Activated CD8-positive, alpha-beta memory T cell treated with anti-CD3 and anti-CD28 coated beads for 36 hours (primary cell): ENCODE measurements at regions not wholly inside any gene's neighbourhood (a gene's known extent, or its start where the extent isn't known, plus 50 kb on each side); places are given as distances from the start of the nearest gene placed in this dataset.
"Not testable (repeated sequence)": the region's sequence is repeated elsewhere in the genome, so short reads cannot be mapped to it uniquely, and the experiment has no call there.

Source experiments
- CTCF ChIA-PET: fragments of 350-600 bp; sonication (Branson Sonifier 250); formaldehyde crosslinking; loops from one replicate; lab custom pipeline; 2021; ENCODE audit warnings: antibody characterized with exemption; lab: Charles Lee
- POLR2A ChIA-PET: fragments of 350-600 bp; sonication (Branson Sonifier 250); formaldehyde crosslinking; loops from one replicate; lab custom pipeline; 2021; ENCODE audit warnings: antibody characterized with exemption; lab: Charles Lee

- CTCF ChIA-PET, result no interaction called here
- POLR2A ChIA-PET, result no interaction called here
Observed at GRCh38 chr17:51347851-51348584, 87.7 kb downstream of the UTP18 start.

GRCh38 chr17:51351080-51351479 lies 90.7 kb downstream of the UTP18 start:
- ChIA-PET CTCF (no interaction called here), POLR2A (no interaction called here)

DNA sequence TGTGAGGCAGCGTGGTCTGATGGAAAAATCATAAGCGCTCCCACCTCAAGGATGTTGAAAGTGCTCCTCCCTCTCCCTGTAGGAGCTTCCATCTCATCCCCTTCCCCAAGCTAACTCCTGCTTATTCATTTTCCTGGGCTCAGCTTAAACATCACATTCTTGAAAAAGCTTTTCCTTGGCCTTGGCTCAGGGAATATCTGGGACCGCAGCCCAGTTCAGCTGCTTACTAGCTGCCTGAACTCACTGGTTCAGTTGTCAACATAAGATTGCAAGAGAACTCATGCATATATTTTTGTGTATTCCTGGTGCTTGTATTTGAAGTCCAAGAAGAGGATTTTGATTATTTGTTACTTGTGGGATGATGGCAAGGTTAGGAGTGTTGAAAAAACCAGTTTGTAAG lies 91.5 kb downstream of the UTP18 start:
- ChIA-PET POLR2A (no interaction called here), CTCF (no interaction called here)

- ChIA-PET CTCF (no interaction called here), POLR2A (no interaction called here)
Observed at GRCh38 chr17:51352798-51353197, 92.5 kb downstream of the UTP18 start.

- POLR2A ChIA-PET, result no interaction called here
- CTCF ChIA-PET, result no interaction called here
Observed at GRCh38 chr17:51353296-51353695, 93.0 kb downstream of the UTP18 start.

DNA sequence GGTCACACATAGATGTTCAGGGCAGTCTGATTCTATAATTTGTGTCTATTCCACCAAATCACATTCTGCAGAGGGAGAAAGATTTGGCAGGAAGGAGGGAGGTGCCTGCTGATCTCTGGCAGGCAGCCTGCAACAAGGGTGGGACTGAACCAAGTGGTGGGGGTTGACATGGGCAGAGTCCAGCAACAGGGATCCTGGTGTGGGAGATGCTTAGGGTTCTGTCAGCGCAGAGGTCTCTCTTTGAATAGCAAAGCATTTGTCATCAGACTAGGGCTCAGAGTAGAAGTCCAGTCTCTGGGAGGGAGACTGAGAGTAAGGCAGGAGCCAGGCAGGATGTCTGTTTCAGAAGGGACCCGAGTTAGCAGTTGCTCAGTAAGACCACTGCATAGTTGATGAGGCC lies 94.6 kb downstream of the UTP18 start:
- ChIA-PET CTCF (no interaction called here), POLR2A (no interaction called here)

DNA sequence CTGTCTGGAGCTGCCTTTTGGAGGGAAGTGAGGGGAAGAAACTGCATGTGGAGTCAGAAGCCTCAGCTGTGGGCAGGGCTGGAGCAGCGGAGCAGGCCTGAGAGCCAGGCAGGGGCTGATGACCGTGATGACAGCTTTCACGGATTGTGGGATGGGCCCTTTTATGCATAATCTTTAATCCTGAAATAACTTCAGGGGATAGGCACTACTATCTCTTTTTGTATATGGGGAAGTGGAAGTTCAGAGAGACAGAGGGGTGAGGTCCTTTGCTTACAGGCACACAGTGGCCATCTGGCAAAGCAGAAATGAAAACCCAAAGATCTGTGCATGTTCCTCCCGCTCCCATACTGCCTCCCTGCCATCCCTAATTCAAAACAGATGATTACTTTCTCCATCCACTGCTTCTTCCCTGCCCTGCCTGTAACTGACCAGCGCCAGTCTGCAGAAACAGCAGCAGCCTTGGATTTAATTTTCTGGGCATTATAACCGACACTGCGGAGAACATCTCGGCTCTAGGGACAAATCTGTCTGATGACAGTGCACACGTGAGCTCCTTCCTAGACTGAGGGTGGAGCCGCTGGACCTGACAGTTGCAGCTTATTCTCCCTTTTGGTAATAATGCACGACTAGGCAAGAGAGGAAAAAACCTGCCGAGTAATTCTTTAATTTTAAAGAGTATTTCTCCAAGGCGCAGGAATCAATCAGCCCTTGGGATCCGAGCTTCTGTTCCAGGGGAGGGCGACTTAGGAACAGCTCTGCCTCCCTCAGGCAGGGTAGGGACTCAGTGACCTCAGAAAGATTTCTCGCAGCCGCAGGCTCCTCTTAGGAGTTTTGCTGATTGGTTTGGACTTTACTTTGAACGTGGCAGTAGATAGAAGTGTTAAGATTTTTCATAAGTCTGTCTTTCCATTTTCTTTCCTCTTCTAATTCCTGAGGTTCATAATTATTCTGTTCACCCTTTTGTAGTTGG lies 95.4 kb downstream of the UTP18 start:
- POLR2A ChIA-PET, result no interaction called here
- CTCF ChIA-PET, result no interaction called here

DNA sequence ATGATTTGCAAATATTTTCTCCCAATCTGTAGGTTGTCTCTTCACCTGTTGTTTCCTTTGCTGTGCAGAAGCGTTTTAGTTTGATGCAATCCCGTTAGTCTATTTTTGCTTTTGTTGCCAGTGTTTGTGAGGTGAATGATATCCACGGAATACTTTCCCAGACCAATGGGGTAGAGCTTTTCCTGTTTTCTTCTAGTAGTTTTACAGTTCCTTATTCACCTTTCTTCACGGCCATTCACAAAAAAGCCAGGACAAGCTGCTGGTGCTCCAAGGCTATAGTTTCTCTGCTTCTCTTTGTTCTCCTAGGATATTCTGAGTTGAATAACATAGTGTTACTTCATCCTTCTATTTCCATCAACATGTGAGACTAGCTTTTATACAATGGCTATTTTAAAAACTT lies 98.7 kb downstream of the UTP18 start:
- ChIA-PET CTCF (no interaction called here), POLR2A (no interaction called here)

- ChIA-PET POLR2A (no interaction called here), CTCF (no interaction called here)
Observed at GRCh38 chr17:51362811-51363585, 102.7 kb downstream of the UTP18 start.

- CTCF ChIA-PET, result no interaction called here
Observed at GRCh38 chr17:51365090-51365489, 104.7 kb downstream of the UTP18 start.

GRCh38 chr17:51366866-51367265 lies 106.5 kb downstream of the UTP18 start:
- ChIA-PET POLR2A (no interaction called here), CTCF (interaction anchor here (0.6 kb wide), 1 partner anchor 73 kb away, joined by 3 read pairs; no protein-coding TSS in a partner anchor)

More at GRCh38 chr17:51365090-51365489, 104.7 kb downstream of the UTP18 start:
- POLR2A ChIA-PET, result no interaction called here

DNA sequence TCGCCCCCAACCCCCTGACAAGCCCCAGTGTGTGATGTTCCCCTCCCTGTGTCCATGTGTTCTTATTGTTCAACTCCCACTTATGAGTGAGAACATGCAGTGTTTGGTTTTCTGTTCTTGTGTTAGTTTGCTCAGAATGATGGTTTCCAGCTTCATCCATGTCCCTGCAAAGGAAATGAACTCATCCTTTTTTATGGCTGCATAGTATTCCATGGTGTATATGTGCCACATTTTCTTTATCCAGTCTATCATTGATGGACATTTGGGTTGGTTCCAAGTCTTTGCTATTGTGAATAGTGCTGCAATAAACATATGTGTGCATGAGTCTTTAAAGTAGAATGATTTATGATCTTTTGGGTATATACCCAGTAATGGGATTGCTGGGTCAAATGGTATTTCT lies 107.5 kb downstream of the UTP18 start:
- POLR2A ChIA-PET, CTCF ChIA-PET: not testable (repeated sequence)

DNA sequence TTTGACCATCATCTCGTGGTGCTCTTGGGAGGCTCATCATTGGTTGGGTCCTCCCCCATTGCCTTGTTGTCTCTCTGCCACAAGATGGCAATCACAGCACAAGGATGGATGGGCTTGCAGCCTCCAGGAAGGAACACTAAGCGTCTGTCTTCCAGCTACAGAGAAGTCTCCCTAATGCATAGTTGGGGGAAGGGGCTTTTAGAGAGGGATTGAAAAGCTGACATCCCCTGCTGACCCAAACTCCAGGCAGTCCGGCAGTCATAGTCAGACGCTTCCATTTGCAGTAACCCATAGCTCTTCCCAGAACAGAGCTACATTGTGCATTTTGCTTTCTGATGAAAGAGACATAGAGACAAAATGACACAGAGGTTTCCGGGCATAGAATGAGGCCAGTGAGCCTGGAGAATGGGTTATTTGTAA lies 111.4 kb downstream of the UTP18 start:
- ChIA-PET CTCF (interaction anchor here (0.8 to 1.8 kb wide), 4 partner anchors 70 to 392 kb away, joined by 3 to 4 read pairs (median 3); no protein-coding TSS in a partner anchor), POLR2A (no interaction called here)

DNA sequence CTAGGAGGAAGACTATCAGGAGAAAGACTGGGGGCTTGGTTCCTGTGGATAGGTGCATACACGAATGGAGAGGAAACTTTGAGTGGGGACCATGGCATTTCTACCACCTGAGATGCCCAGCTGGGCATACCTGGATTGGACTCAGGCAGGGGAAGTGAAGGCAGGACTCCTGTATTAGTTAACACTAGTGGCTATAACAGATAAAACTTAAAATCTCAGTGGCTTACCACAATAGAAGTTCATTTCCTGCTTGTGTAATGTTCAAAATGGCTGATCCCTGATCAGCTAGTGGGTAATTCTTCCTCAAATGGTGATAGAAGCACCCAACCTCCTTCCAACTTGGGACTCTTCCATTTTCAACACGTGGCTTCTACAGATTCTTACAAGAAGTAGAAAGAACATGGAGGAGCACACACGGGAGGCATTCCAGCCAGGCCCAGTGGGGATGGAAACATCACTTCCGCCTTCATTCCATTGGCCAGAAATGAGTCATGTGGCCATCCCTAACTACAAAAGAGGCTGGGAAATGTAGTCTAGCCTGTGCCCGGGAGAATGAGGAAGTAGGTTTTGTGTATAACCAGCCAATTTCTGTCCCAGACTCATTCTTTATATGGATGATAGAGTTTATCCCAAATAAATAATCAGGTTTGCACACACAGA lies 112.1 kb downstream of the UTP18 start:
- ChIA-PET POLR2A (no interaction called here), CTCF (interaction anchor here (0.8 to 1.8 kb wide), 3 partner anchors 165 to 392 kb away, joined by 3 to 4 read pairs (median 3); no protein-coding TSS in a partner anchor)

DNA sequence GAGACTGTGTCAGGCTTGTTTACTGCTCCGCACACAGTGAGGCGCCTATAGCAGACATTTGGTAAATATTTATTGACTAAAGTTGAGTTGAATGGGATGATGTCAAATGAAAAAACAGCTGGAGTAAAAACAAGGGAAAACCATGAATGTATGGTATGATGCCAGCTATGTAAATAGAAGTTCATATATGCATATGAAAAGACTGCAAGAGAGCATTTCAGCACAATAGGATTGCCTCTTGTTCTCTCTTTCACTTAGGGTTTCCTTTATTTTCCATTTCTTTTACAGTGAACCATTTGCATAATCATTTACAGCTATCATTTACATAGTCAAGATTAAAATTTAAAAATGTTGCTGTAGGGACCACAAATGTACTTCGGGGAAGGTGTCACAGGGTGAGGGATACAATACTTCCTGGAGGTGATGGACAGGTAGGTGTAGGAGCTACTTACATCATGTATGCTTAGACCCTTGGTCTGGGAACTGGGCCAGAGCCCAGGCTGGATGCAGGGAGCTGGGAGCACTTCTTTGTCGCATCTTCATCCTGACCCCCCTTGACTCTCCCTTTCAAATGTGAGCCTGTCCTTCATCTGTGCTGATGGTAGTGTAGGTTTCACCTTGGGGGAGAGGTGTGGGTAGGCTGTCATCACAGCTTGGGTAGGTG lies 113.3 kb downstream of the UTP18 start:
- POLR2A ChIA-PET, result no interaction called here
- CTCF ChIA-PET, result no interaction called here

DNA sequence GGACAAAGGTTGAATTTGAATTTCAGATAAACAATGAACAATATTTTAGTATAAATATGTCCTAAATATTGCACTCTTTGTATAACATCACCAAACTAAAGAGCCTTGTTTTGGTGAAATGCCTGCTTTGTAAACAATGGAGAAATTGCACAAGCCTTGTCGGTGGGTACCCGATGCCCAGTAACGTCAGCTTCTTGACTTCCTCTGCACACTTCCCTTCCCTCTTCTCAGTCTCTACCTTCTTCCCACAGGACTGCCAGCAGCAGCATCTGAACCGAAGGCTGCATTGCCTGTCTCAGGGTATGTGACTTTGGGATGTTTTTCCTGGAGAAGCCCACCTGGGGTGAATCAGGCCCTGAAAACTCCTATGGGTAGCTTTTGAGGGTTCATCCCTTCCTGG lies 113.9 kb downstream of the UTP18 start:
- POLR2A ChIA-PET, result no interaction called here
- CTCF ChIA-PET, result no interaction called here

DNA sequence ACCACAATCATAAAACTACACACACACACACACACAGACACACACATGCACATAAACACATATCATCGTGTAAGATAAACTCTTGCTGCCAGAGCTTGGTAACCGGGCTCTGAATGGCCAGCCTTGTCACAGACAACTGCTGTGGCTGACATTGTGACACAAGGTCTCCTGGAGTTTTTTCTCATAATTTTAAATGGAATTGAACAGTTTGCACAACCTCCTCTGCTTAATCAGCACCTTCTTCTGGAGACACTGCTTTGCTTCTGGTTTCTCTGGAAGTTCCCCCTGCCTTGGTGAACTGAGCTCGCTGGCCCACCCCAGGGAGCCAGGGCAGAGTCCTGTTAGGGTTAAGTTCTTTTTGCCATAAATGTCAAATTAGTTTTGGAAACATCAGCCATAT lies 115.4 kb downstream of the UTP18 start:
- POLR2A ChIA-PET, result no interaction called here
- CTCF ChIA-PET, result interaction anchor here (0.7 kb wide), 1 partner anchor 487 kb away, joined by 3 read pairs; no protein-coding TSS in a partner anchor

DNA sequence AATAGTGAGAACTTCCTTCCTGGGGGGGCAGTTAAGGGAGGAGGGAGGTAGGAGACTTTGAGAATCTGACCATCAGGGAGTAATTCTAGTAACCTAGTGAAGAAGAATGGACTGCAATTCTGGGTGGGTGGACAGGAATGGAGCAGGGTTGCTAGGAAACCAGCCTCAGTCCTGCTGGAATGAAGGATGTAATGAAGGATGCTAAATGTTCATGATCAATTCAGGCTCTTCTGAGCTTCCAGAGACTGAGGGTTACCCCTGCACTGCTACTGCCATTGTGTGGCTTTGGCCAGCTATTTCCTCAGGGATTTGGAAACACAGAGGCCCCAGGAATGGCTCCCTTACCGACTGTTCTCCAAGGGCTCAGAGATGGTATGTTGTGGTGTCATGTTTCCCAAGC lies 116.4 kb downstream of the UTP18 start:
- CTCF ChIA-PET, result no interaction called here

DNA sequence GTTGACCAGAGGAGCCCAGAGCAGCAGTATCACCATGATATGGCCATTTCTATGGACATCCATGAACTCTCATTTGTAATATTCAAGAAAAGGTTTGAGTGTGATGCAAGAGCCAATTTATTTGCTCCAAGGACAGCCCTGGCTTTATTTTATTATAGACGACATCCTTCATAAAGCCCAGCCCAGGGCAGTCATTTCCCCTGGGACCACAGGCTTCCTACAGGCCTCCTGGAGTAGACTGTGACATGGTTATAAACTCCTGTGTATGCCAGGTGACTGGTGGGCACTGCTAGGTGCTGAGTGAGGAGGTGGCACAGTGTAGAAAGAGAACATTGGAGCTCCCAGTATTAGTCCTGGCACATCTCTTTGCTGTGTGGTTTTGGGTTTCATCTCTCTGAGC lies 120.9 kb downstream of the UTP18 start:
- ChIA-PET POLR2A (no interaction called here), CTCF (no interaction called here)

More for the DNA sequence above, 116.4 kb downstream of the UTP18 start:
- POLR2A ChIA-PET, result no interaction called here
